Effector memory CD4-positive, alpha-beta T cell (primary cell): ENCODE measurements at regions not wholly inside any gene's neighbourhood (a gene's known extent, or its start where the extent isn't known, plus 50 kb on each side); places are given as distances from the start of the nearest gene placed in this dataset.

ENCODE experiments used
- DNase-seq, 3 donors: peaks; one replicate each; pipeline ENCODE4 v3.0.0-alpha.2; 2020
- H3K27ac ChIP-seq: 2 replicates; pipeline ENCODE4 v1.7.0; 2013; ENCODE audit warnings: mild to moderate bottlenecking, low read length, moderate library complexity; ENCODE audit not compliant: insufficient read depth, poor library complexity, severe bottlenecking
- H3K27me3 ChIP-seq: replicated peaks from 2 replicates; pipeline ENCODE4 v1.7.0; 2013; ENCODE audit warnings: mild to moderate bottlenecking, low read length; ENCODE audit not compliant: insufficient read depth, control insufficient read depth, poor library complexity, severe bottlenecking
- H3K36me3 ChIP-seq: 2 replicates; pipeline ENCODE4 v1.7.0; 2013; ENCODE audit warnings: mild to moderate bottlenecking, low read length, moderate library complexity; ENCODE audit not compliant: control insufficient read depth, insufficient read depth
- H3K4me1 ChIP-seq: 2 replicates; pipeline ENCODE4 v1.7.0; 2013; ENCODE audit warnings: low read length, mild to moderate bottlenecking; ENCODE audit not compliant: control insufficient read depth, insufficient read depth, poor library complexity, severe bottlenecking
- H3K4me3 ChIP-seq: 2 replicates; pipeline ENCODE4 v1.7.0; 2013; ENCODE audit warnings: low read length, low read depth, mild to moderate bottlenecking; ENCODE audit not compliant: insufficient read depth, poor library complexity, severe bottlenecking
- H3K9me3 ChIP-seq: 2 replicates; pipeline ENCODE4 v1.7.0; 2013; ENCODE audit warnings: mild to moderate bottlenecking, low read length, moderate library complexity; ENCODE audit not compliant: control insufficient read depth

DNA sequence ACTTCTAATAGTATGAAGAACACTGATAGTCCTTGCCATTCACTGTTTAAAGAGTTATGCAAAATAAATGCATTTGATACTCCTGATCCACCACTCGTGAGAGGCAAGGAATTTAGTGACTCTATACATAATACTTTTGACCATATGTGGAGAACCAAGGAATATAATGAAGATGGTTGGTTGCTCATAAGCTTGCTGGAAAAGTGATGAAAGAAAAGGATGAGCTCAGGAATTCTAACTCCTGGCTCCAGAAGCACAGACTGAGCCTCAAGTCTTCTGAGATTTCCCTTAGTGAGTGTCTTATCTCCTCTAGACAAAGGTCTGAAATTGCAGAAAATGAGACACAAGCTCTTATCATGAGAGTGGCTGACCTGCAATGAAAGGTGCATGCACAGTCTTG, 57.1 kb upstream of the KRAS start:
- Histone ChIP-seq H3K36me3 (no peaks in the 10 kb centered on the region), H3K27me3 (no peaks in the 10 kb centered on the region), H3K9me3 (no peaks in the 10 kb centered on the region), H3K4me3 (no peak overlapping the region), H3K27ac (no peak overlapping the region), H3K4me1 (no peaks in the 10 kb centered on the region)
- DNase-seq = no peak

DNA sequence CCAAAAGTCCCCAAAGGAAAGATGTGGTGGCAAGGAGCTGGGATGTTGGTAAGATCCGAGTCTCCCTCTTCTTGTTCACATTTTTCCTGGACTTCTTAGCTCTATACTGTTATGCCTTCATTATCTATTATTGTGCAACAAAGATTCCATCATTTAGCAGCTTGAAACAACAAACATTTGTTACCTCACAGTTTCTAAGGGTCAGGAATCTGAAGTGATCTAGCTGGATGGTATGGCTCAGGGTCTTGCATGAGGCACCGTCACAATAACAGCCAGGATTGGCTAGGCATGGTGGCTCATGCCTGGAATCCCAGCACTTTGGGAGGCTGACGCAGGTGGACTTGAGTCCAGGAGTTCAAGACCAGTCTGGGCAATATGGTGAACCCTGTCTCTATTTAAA, 51.1 kb upstream of the KRAS start:
- H3K27me3 ChIP-seq = no peaks in the 10 kb centered on the region

More for the DNA sequence above, 51.1 kb upstream of the KRAS start:
- H3K9me3 ChIP-seq = no peaks in the 10 kb centered on the region
- H3K27ac ChIP-seq = no peak overlapping the region
- H3K36me3 ChIP-seq = no peaks in the 10 kb centered on the region
- no peak for DNase-seq
- H3K4me3 ChIP-seq = no peak overlapping the region
- no peaks in the 10 kb centered on the region for H3K4me1 ChIP-seq
